ENCODE measurements at regions not wholly inside any gene's neighbourhood (a gene's known extent, or its start where the extent isn't known, plus 50 kb on each side); places are given as distances from the start of the nearest gene placed in this dataset.

DNA sequence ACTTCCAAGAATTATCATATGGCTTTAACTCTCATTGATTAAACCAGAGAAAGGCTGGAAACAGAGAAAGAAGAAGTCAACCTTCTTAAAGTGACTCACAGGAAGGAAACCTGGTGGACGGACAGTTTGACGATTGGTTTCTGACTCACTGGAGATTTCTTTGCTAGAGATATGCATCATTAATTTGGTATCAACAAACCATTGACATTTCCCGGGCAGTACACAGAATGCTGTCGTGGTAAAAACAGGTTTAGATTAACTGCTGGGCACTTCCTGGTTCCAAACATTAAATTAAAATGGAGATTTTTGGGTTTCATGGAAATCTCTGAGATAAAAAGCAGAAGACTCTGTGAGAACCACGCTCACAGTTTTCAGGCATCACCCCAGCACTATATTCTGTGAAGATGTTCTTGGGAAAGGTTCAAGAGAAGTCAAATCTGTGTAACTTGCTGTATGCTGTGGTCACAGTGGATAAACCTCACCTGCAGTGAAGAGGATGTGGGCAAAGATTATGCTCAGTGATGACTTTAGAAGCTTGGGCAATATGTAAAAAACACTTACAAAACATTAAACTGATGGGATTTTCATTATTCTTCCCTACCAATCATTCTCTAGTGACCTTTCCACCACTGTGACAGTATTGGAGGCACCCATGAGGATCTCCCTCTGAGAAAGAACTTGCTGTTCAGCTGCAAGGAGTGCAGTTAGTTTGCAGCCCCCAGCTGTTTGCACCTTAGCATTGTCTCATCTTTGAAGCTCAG, 61.1 kb upstream of the CD44 start:
- peak; percentile 56 for DNase-seq

DNA sequence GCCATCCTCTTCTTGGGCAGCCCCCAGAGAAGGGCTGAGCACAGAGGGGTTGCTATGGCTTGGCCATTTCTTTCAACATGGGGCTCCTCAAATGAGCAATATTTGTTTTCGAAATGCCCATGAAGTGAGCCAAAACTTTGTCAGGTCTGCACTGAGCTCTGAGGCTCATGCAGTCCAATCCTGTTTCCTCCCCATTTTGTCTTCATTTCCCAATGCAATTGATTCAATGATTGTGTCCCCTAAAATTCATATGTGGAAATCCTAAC, 60.6 kb upstream of the CD44 start:
- DNase-seq: no peak

DNA sequence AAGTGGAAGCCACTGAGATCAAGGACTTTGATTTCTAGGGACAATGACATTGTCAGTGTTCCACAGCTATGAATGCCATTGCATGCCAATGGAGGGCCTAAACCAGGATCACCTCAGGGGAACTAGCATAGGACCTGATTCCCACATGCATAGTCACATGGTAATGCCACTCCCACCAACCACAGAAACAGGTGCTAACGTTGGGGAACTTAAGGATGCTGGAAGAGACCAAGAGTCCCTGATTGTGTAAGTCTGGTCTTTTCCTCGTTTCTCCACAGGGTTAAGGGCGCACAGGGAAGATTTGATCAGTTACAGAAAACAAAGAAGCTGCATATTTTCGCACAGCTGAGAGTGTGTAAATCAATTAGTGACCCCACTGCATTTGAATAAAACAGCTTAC, 59.4 kb upstream of the CD44 start:
- DNase-seq: no peak

DNA sequence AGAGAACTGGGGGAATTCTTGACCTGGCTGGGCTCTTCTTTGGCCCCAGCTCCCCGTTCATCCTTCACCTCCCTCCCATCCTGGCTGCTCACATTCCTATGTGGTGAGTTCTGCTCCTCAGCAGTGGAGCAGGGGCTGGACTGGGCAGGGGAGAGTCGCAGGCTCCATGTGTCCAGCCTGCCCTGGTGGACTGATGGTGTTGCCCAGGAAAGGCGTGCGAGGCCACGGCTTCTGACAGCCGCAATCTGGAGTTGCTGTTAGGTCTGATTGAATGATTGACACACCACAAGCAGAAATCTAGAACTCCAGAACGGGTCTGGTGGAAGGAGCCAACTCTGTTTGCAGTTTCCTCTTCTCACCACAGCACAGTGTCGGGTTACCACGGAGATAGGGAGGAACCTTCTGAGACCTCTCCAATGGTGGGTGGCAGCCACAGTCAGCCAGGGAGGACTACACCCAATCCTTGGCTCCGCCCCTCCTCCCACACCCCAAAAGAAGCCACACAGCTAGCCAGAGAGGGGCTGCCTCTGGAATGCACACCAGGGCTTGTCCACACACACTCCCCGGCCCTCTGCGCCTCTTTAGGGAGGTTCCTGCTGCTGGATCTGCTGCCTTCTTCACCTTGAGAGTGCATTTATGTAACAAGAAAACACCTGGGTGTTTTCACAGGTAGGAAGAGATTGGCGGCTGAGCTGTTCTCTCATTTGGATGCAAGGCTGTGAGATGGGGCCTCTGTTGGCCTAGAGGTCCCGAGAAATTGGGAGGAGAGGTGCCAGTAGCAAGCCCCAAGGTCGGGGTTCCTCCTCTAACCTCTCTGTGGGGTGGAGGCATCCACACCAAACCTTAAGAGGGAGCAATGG, 56.4 kb upstream of the CD44 start:
- peak; percentile 81 for DNase-seq

DNA sequence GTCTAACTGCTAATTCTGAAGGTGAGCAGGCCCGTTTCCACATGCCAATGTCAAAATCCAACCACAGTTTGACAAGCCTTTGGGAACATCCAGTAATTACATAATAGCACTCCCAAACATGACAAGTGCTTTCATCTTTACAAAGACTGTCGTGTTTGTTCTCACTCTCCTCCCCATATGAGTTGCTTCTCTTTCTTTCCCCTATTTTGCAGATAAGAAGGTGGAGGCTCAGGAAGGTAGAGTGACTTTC, 55.9 kb upstream of the CD44 start:
- no peak for DNase-seq

DNA sequence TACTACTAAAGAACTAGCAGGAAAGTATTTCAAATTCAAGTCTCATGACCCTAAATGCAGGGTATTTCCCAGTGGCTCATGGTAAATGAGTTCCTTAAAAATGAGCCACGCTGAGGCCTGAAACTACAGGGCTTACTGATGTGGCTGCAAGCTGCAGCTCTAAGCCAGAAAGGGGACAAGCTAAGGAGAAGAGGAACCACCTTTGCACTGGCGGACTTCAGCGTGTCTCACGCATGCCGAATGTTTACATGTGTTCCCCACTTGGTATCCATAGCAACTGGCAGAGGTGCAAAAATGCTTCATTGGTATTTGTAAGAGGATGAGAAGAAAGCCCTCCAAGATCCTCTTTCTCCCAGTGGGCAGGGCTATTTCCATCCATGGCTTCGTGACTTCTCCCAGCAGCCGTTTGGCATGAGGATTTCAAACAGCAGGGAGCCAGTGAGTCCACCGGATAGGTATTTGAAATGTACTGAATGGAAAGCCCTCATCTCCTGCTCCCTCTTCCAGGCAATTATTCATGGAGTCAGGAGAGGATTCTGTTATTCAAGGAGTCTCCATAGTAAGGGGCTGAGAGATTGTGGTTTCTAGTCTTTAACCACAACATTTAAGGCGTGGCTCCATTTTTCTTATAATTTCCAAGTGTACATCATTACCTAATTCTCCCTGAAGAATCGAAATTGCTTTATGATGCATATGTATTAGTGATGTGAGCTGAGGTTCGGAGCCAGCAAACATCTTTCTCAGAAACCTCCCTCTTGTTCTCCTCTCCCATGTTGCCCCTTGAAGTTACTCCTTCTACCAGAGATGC, 55.3 kb upstream of the CD44 start:
- DNase-seq: peak; percentile 76

DNA sequence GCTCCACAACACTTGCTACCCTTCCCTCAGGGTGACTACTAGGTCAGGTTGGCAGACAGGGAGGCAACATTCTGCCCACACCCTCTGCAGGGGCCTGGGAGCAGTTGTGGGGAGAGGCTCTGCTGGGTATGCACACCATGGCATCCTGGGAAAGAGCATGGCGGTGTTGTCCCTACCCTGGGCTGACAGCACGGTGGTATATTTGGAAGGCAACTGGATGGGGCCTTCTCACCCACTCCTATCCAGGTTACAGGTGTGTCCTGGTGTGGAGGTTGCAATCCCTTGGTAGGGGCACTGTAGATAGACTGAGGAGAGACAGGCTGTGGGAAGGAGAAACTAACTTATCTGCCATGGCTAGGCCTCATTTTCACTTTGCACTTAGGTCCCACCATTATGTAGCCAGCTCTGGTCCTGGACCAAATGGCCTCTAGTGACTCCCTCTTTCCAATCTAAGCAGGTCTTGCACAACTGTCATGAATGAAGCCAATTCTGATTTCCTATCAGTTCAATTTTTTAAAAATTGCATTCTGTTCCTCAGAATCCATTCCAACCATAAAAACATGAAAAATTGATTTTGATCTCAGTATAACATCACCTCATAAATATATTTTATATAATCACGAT, 54.0 kb upstream of the CD44 start:
- DNase-seq: no peak

DNA sequence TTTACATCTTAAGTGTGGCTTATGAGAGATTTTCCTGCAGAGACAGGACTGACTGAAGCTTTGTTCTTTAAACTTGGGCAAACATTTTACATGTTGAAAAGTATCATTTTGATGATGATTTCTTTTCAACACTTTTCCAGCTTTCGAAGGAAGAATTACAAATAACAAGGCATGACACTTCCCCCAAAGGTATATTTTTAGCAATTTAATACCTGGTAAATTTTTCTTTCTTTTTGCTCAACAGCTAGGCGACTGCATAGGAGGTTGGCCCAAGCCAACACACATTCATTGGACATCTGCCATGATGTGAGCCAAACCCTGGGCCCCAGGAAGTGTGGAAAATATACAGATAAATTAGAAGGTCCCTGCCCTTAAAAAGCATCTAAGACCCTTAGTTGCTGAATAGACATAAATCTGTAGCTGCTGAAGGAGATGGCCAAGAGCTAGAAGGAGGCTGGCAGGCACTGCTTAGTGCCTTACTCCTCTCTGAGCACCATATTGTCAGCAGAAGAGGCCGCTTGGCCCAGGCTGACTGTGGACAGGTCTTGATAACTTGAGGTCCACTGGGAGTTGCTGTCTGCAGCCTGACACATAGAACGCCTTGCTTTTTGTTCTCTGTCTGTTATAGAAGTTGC, 53.3 kb upstream of the CD44 start:
- DNase-seq: no peak

DNA sequence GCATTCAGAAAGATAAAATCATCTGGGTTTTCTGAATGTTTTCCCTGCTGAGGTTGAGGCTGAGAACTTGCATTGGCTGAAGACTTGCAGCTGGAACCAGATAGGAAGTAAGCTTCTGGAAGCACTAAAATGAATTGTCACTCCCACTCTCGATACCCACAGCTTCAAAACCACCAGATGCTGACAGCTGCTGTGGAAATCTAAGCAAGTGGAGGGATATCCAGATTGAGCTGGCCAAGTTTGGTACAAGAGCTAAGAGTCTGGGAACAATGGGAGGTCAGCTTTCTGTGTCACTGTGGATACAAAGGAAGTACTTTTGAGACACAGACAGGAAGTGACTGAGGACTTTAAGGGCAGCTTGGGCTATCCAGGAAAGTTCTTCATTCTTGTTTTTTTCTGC, 51.3 kb upstream of the CD44 start:
- DNase-seq: no peak

DNA sequence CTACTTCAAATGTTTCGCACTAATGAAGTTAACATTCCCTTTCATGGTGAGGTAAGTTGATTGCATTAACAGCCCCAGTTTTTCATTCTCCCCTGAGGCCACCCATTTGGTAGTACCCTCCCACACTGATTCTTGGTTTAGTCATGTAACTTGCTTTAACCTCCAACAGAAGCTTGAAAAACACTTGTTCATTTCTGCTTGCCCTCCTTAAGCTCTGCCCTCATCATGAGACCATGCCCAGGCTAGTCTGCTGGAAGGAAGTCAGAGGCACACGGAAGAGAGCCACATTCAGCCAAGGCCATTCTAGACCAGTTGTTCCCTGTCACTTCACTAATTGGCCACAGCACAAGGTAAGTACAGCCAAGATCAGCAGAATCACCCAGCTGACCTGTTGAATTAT, 50.7 kb upstream of the CD44 start:
- no peak for DNase-seq

DNA sequence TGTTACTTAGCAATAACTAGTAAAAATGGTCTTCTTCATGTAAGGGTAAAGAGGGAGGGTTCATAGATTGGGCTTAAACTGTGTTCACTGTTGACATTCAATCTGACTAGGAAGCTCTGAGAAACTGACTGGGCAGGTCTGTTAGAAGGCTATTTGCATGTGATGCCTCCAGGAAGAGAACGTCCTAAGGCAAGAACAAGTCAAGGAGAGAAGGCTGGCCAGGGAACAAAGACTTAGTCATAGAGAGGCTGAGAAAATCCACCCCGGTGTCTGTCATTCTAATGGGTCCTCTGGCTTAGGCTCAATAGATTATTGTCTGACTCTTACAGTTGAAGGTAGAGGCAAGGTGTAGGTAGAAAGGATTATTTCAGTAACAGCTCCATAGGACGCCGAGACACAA, 50.3 kb upstream of the CD44 start:
- DNase-seq: no peak

Data from stimulated activated CD4-positive, alpha-beta T cell treated with anti-CD3 and anti-CD28 coated beads, Interleukin-1b, Interleukin-23, amount 100 ng/mL, for 48 hours (primary cell).